Liver (tissue), 3 donors: ENCODE measurements at regions not wholly inside any gene's neighbourhood (a gene's known extent, or its start where the extent isn't known, plus 50 kb on each side); places are given as distances from the start of the nearest gene placed in this dataset.

ENCODE experiments used
- FOXA2 ChIP-seq: IDR thresholded peaks from 2 replicates; pipeline ENCODE4 v1.6.1; 2016; ENCODE audit warnings: antibody characterized with exemption
- GABPA ChIP-seq, 2 donors: IDR thresholded peaks in 1 of 2; conservative IDR thresholded peaks in 1 of 2; 2 replicates each; pipeline ENCODE4 v1.6.1; 2016; ENCODE audit warnings: antibody characterized with exemption in 2 of 2, mild to moderate bottlenecking in 1 of 2, moderate library complexity in 1 of 2
- HNF4A ChIP-seq, 2 donors: conservative IDR thresholded peaks; 2 replicates each; pipeline ENCODE4 v1.6.1; 2016; ENCODE audit warnings: antibody characterized with exemption in 2 of 2, mild to moderate bottlenecking in 2 of 2
- HNF4G ChIP-seq: IDR thresholded peaks from 2 replicates; pipeline ENCODE4 v1.6.1; 2016; ENCODE audit warnings: antibody characterized with exemption
- JUND ChIP-seq, 2 donors: IDR thresholded peaks; 2 replicates each; pipeline ENCODE4 v1.6.1; 2016; ENCODE audit warnings: antibody characterized with exemption in 2 of 2
- RAD21 ChIP-seq, 2 donors: IDR thresholded peaks; 2 replicates each; pipeline ENCODE4 v1.6.1; 2016; ENCODE audit warnings: antibody characterized with exemption in 2 of 2, mild to moderate bottlenecking in 2 of 2
- TF ChIP-seq, protein P1 (sequence below): fragments of 150-350 bp; IDR thresholded peaks from 2 replicates; pipeline ENCODE4 v1.5.1; 2017; ENCODE audit warnings: improper control_type of control experiment, low read depth, low read length; ENCODE audit not compliant: missing input control
- TF ChIP-seq, protein P2 (sequence below): IDR thresholded peaks from 2 replicates; pipeline ENCODE4 v1.6.1; 2016; ENCODE audit warnings: antibody characterized with exemption
- TF ChIP-seq, protein P3 (sequence below): IDR thresholded peaks from 2 replicates; pipeline ENCODE4 v1.6.1; 2016; ENCODE audit warnings: antibody characterized with exemption, mild to moderate bottlenecking
- donor health status: healthy.
- donor health status: healthy.

DNA sequence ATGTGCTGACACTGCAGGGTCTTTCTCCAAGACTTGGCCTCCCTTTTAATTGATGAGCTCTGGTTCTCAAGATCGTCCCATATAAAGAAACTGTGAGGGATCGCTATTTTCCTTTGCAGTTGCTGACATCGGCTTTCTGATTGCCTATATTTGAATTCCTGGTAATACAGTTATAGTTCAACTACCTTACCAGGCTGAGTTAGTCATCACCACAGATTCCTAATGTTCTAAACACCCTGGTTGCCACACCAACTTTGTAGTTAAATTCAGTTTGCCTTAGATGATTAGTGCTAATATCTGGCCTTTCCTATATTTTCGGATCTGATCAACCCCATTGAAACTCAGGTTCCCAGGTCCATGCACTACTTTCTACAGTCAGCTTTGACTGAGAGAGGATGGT is 125.0 kb downstream of the GMNC start:
- TF ChIP-seq, protein P1, sequence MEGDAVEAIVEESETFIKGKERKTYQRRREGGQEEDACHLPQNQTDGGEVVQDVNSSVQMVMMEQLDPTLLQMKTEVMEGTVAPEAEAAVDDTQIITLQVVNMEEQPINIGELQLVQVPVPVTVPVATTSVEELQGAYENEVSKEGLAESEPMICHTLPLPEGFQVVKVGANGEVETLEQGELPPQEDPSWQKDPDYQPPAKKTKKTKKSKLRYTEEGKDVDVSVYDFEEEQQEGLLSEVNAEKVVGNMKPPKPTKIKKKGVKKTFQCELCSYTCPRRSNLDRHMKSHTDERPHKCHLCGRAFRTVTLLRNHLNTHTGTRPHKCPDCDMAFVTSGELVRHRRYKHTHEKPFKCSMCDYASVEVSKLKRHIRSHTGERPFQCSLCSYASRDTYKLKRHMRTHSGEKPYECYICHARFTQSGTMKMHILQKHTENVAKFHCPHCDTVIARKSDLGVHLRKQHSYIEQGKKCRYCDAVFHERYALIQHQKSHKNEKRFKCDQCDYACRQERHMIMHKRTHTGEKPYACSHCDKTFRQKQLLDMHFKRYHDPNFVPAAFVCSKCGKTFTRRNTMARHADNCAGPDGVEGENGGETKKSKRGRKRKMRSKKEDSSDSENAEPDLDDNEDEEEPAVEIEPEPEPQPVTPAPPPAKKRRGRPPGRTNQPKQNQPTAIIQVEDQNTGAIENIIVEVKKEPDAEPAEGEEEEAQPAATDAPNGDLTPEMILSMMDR: no peak
- TF ChIP-seq HNF4G: no peak
- TF ChIP-seq, protein P2, sequence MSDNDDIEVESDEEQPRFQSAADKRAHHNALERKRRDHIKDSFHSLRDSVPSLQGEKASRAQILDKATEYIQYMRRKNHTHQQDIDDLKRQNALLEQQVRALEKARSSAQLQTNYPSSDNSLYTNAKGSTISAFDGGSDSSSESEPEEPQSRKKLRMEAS: no peak
- no peak for TF ChIP-seq RAD21 (IDR thresholded peaks at IDR 0.05)
- TF ChIP-seq, protein P3, sequence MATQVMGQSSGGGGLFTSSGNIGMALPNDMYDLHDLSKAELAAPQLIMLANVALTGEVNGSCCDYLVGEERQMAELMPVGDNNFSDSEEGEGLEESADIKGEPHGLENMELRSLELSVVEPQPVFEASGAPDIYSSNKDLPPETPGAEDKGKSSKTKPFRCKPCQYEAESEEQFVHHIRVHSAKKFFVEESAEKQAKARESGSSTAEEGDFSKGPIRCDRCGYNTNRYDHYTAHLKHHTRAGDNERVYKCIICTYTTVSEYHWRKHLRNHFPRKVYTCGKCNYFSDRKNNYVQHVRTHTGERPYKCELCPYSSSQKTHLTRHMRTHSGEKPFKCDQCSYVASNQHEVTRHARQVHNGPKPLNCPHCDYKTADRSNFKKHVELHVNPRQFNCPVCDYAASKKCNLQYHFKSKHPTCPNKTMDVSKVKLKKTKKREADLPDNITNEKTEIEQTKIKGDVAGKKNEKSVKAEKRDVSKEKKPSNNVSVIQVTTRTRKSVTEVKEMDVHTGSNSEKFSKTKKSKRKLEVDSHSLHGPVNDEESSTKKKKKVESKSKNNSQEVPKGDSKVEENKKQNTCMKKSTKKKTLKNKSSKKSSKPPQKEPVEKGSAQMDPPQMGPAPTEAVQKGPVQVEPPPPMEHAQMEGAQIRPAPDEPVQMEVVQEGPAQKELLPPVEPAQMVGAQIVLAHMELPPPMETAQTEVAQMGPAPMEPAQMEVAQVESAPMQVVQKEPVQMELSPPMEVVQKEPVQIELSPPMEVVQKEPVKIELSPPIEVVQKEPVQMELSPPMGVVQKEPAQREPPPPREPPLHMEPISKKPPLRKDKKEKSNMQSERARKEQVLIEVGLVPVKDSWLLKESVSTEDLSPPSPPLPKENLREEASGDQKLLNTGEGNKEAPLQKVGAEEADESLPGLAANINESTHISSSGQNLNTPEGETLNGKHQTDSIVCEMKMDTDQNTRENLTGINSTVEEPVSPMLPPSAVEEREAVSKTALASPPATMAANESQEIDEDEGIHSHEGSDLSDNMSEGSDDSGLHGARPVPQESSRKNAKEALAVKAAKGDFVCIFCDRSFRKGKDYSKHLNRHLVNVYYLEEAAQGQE: no peak
- no peak for TF ChIP-seq HNF4A (conservative IDR thresholded peaks at IDR 0.05)
- no peak for TF ChIP-seq GABPA (IDR thresholded peaks at IDR 0.05 in 1 of 2, conservative IDR thresholded peaks at IDR 0.05 in 1 of 2)
- no peak for TF ChIP-seq JUND (IDR thresholded peaks at IDR 0.05)
- no peak for TF ChIP-seq FOXA2
